Right renal pelvis (tissue), 4 donors: ENCODE measurements at regions not wholly inside any gene's neighbourhood (a gene's known extent, or its start where the extent isn't known, plus 50 kb on each side); places are given as distances from the start of the nearest gene placed in this dataset.
"Not testable (repeated sequence)": the region's sequence is repeated elsewhere in the genome, so short reads cannot be mapped to it uniquely, and the experiment has no call there.

Experiments used
- DNase-seq, 4 donors: peaks; one replicate each; pipeline ENCODE4 v3.0.0-alpha.2; 2013; ENCODE audit warnings: low read depth in 4 of 4, low spot score in 3 of 4, missing footprints in 1 of 4

- no peak for DNase-seq
These were observed 175.1 kb upstream of the PCSK5 start for GRCh38 chr9:75715360-75715759.

GRCh38 chr9:75718677-75719076, 171.8 kb upstream of the PCSK5 start:
- DNase-seq: no peak

GRCh38 chr9:75728391-75728790, 162.1 kb upstream of the PCSK5 start:
- DNase-seq: no peak

- no peak for DNase-seq
These were observed 155.7 kb upstream of the PCSK5 start for GRCh38 chr9:75734802-75735201.

- no peak for DNase-seq
These were observed 150.4 kb upstream of the PCSK5 start for GRCh38 chr9:75739884-75740611.

GRCh38 chr9:75743855-75744254, 146.6 kb upstream of the PCSK5 start:
- DNase-seq: no peak

- no peak for DNase-seq
These were observed 136.4 kb upstream of the PCSK5 start for GRCh38 chr9:75754080-75754479.

GRCh38 chr9:75775166-75775565, 115.3 kb upstream of the PCSK5 start:
- no peak for DNase-seq

GRCh38 chr9:75775966-75776691, 114.3 kb upstream of the PCSK5 start:
- DNase-seq: no peak

GRCh38 chr9:75780185-75780584, 110.3 kb upstream of the PCSK5 start:
- no peak for DNase-seq

- no peak for DNase-seq
These were observed 102.4 kb upstream of the PCSK5 start for GRCh38 chr9:75788006-75788634.

GRCh38 chr9:75797085-75797580, 93.3 kb upstream of the PCSK5 start:
- no peak for DNase-seq

GRCh38 chr9:75798505-75798904, 92.0 kb upstream of the PCSK5 start:
- DNase-seq: no peak

- no peak for DNase-seq
These were observed 87.3 kb upstream of the PCSK5 start for GRCh38 chr9:75803130-75803529.

GRCh38 chr9:75810063-75810462, 80.4 kb upstream of the PCSK5 start:
- no peak for DNase-seq

GRCh38 chr9:75811692-75812091, 78.8 kb upstream of the PCSK5 start:
- no peak for DNase-seq

GRCh38 chr9:75812141-75812540, 78.3 kb upstream of the PCSK5 start:
- DNase-seq: no peak

GRCh38 chr9:75814667-75815066, 75.8 kb upstream of the PCSK5 start:
- DNase-seq: no peak

GRCh38 chr9:75820471-75821115, 69.9 kb upstream of the PCSK5 start:
- not testable (repeated sequence) for DNase-seq

- DNase-seq: no peak
These were observed 67.3 kb upstream of the PCSK5 start for GRCh38 chr9:75823151-75823550.
